H9 (cell line): ENCODE measurements at regions not wholly inside any gene's neighbourhood (a gene's known extent, or its start where the extent isn't known, plus 50 kb on each side); places are given as distances from the start of the nearest gene placed in this dataset.

Experiments used
- DNase-seq: peaks from one replicate; pipeline ENCODE4 v3.0.0-alpha.2; 2017
- H2AFZ ChIP-seq: one replicate; pipeline ENCODE4 v1.6.1; 2013; ENCODE audit warnings: mild to moderate bottlenecking, low read length, control low read depth, moderate library complexity
- H2AK5ac ChIP-seq: 2 replicates; pipeline ENCODE4 v1.6.1; 2013; ENCODE audit warnings: low read length, control low read depth, mixed read lengths; ENCODE audit not compliant: insufficient read length
- H2BK120ac ChIP-seq: one replicate; pipeline ENCODE4 v1.6.1; 2013; ENCODE audit warnings: low read depth, mild to moderate bottlenecking, low read length, control low read depth, inconsistent platforms; ENCODE audit not compliant: poor library complexity, severe bottlenecking
- H2BK12ac ChIP-seq: 2 replicates; pipeline ENCODE4 v1.6.1; 2013; ENCODE audit warnings: low read length, control low read depth, mixed read lengths, low read depth; ENCODE audit not compliant: insufficient read length
- H2BK15ac ChIP-seq: 2 replicates; pipeline ENCODE4 v1.6.1; 2013; ENCODE audit warnings: low read depth, low read length, control low read depth
- H2BK20ac ChIP-seq: one replicate; pipeline ENCODE4 v1.6.1; 2013; ENCODE audit warnings: low read depth, mild to moderate bottlenecking, low read length, control low read depth, inconsistent platforms; ENCODE audit not compliant: poor library complexity, severe bottlenecking
- H2BK5ac ChIP-seq: 2 replicates; pipeline ENCODE4 v1.6.1; 2013; ENCODE audit warnings: low read length, control low read depth, mixed read lengths; ENCODE audit not compliant: insufficient read length
- H3K14ac ChIP-seq: 2 replicates; pipeline ENCODE4 v1.6.1; 2013; ENCODE audit warnings: low read length, control low read depth; ENCODE audit not compliant: insufficient read depth
- H3K18ac ChIP-seq: 2 replicates; pipeline ENCODE4 v1.6.1; 2013; ENCODE audit warnings: low read depth, mild to moderate bottlenecking, mixed read lengths, low read length, control low read depth; ENCODE audit not compliant: insufficient read length
- H3K23ac ChIP-seq: 2 replicates; pipeline ENCODE4 v1.6.1; 2013; ENCODE audit warnings: low read length, control low read depth, mixed read lengths, low read depth; ENCODE audit not compliant: insufficient read length
- H3K23me2 ChIP-seq: 2 replicates; pipeline ENCODE4 v1.6.1; 2013; ENCODE audit warnings: low read depth, mild to moderate bottlenecking, mixed read lengths, low read length, control low read depth; ENCODE audit not compliant: insufficient read length, poor library complexity, severe bottlenecking
- H3K27ac ChIP-seq: 2 replicates; pipeline ENCODE4 v1.5.1; 2013; ENCODE audit warnings: low read length, control low read depth, mixed read lengths, low read depth; ENCODE audit not compliant: insufficient read length
- H3K27me3 ChIP-seq: 2 replicates; pipeline ENCODE4 v1.6.1; 2013; ENCODE audit warnings: low read length, control low read depth, inconsistent platforms; ENCODE audit not compliant: insufficient read depth
- H3K4ac ChIP-seq: 2 replicates; pipeline ENCODE4 v1.6.1; 2013; ENCODE audit warnings: low read depth, mild to moderate bottlenecking, control low read depth, inconsistent platforms, low read length, moderate library complexity
- H3K4me1 ChIP-seq: 2 replicates; pipeline ENCODE4 v1.6.1; 2013; ENCODE audit warnings: low read length, control low read depth, inconsistent platforms; ENCODE audit not compliant: insufficient read depth
- H3K4me2 ChIP-seq: 2 replicates; pipeline ENCODE4 v1.6.1; 2013; ENCODE audit warnings: low read length, control low read depth, mixed read lengths; ENCODE audit not compliant: insufficient read length, insufficient read depth
- H3K56ac ChIP-seq: 2 replicates; pipeline ENCODE4 v1.6.1; 2013; ENCODE audit warnings: low read depth, mild to moderate bottlenecking, mixed read lengths, low read length, control low read depth; ENCODE audit not compliant: insufficient read length
- H3K79me1 ChIP-seq: 2 replicates; pipeline ENCODE4 v1.6.1; 2013; ENCODE audit warnings: low read depth, mild to moderate bottlenecking, moderate library complexity, low read length, control low read depth, inconsistent platforms; ENCODE audit not compliant: insufficient read depth, poor library complexity, severe bottlenecking
- H3K79me2 ChIP-seq: 2 replicates; pipeline ENCODE4 v1.6.1; 2013; ENCODE audit warnings: low read length, control low read depth, inconsistent platforms; ENCODE audit not compliant: insufficient read depth
- H3K9ac ChIP-seq: 2 replicates; pipeline ENCODE4 v1.6.1; 2013; ENCODE audit warnings: low read length, control low read depth, mixed read lengths; ENCODE audit not compliant: insufficient read length; ENCODE audit errors: extremely low read depth
- H3K9me3 ChIP-seq: one replicate; pipeline ENCODE4 v1.6.1; 2013; ENCODE audit warnings: low read depth, low read length, inconsistent platforms; ENCODE audit not compliant: control insufficient read depth
- H3T11ph ChIP-seq: one replicate; pipeline ENCODE4 v1.6.1; 2013; ENCODE audit warnings: mild to moderate bottlenecking, low read length, control low read depth, inconsistent platforms
- H4K20me1 ChIP-seq: one replicate; pipeline ENCODE4 v1.6.1; 2013; ENCODE audit not compliant: control insufficient read depth, insufficient read length, insufficient read depth
- H4K5ac ChIP-seq: 2 replicates; pipeline ENCODE4 v1.6.1; 2013; ENCODE audit warnings: low read depth, mild to moderate bottlenecking, mixed read lengths, low read length, control low read depth; ENCODE audit not compliant: insufficient read length
- H4K8ac ChIP-seq: replicated peaks from 2 replicates; pipeline ENCODE4 v1.6.1; 2013; ENCODE audit warnings: low read length, control low read depth, mixed read lengths, low read depth; ENCODE audit not compliant: insufficient read length
- H4K91ac ChIP-seq: 2 replicates; pipeline ENCODE4 v1.6.1; 2013; ENCODE audit warnings: low read depth, mild to moderate bottlenecking, moderate library complexity, mixed read lengths, low read length, control low read depth; ENCODE audit not compliant: insufficient read length
- H3K27ac Mint-ChIP-seq, 3 experiments: 2 replicates in 2 of 3; 3 replicates in 1 of 3; pipeline ENCODE4 v1.8.0; 2020 to 2021; ENCODE audit warnings: mixed read lengths in 3 of 3, mild to moderate bottlenecking in 1 of 3, moderate library complexity in 1 of 3
- H3K27me3 Mint-ChIP-seq: 2 replicates; pipeline ENCODE4 v1.8.0; 2021; ENCODE audit warnings: low read depth, mild to moderate bottlenecking, moderate library complexity, mixed read lengths
- H3K36me3 Mint-ChIP-seq, 3 experiments: 2 replicates in 2 of 3; 3 replicates in 1 of 3; pipeline ENCODE4 v1.8.0; 2020 to 2021; ENCODE audit warnings: low read depth in 3 of 3, mixed read lengths in 3 of 3; ENCODE audit not compliant: insufficient read depth in 1 of 3
- H3K4me1 Mint-ChIP-seq, 2 experiments: 2 replicates each; pipeline ENCODE4 v1.8.0; 2020; ENCODE audit warnings: mixed read lengths in 2 of 2
- H3K4me3 Mint-ChIP-seq, 2 experiments: 2 replicates in 1 of 2; 3 replicates in 1 of 2; pipeline ENCODE4 v1.8.0; 2020 to 2021; ENCODE audit warnings: mild to moderate bottlenecking in 2 of 2, mixed read lengths in 2 of 2, moderate library complexity in 1 of 2
- H3K9me3 Mint-ChIP-seq, 2 experiments: 2 replicates in 1 of 2; 3 replicates in 1 of 2; pipeline ENCODE4 v1.8.0; 2020; ENCODE audit warnings: mild to moderate bottlenecking in 2 of 2, mixed read lengths in 2 of 2, moderate library complexity in 1 of 2
- CTCF ChIP-seq: fragments of 200-600 bp; sonication (generic); conservative IDR thresholded peaks from 3 replicates; pipeline ENCODE4 v1.8.0; 2021; ENCODE audit warnings: antibody characterized with exemption, mild to moderate bottlenecking
- WGBS: extraction: QIAGEN DNeasy Blood & Tissue Kit; methylation state at CpG from one replicate; pipeline ENCODE4 v1.1.7; 2013; ENCODE audit warnings: missing lambda C conversion rate, low lambda C conversion rate, mixed read lengths; ENCODE audit not compliant: insufficient read length; ENCODE audit errors: extremely low coverage; 5-methylcytosine and 5-hydroxymethylcytosine counted together

DNA sequence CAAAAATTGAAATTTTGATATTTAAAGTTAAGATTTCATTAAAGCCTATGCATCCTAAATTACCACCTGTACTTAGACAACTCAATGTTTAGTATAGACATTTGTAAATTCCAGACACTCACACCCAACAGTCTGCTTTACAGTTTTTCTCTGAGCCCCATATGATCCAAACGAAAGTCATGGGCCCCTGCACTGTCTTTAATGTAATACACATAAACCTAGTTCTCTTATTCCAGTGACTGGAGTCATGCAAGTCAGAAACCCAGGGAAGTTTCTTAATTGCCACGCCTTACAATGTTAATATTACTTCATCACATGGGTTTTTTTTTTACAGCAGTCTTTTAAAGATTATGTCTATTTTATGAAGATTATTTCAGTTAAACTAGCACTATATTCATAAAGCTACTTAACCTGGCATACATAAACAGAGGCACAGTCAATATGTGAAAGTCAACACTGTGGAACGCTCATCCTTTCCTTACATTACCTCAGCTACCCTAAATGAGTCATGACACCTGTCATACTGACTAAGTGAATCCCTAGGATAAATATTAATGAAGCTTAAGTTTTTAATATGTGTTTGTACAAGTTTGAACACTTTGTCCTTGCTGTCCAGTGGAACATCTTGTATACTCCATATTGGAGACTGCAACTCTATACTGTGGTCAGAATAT is 67.7 kb upstream of the H2AZ1 start:
- no peak overlapping the region for H2BK120ac ChIP-seq
- H3K18ac ChIP-seq: no peak overlapping the region
- no peak overlapping the region for H2BK15ac ChIP-seq
- Mint-ChIP-seq H3K36me3 (peaks cover 2 to 15% (median 4%) of the 10 kb centered on the region in 3 experiments; a peak in 4 of 7 replicates), H3K27ac (no peak overlapping the region), H3K27me3 (no peaks in the 10 kb centered on the region), H3K4me3 (no peak overlapping the region), H3K9me3 (peaks cover 5 to 13% of the 10 kb centered on the region in 2 experiments; a peak in 4 of 5 replicates), H3K4me1 (peaks cover 4 to 5% of the 10 kb centered on the region in 2 experiments)
- H3K27ac ChIP-seq: no peak overlapping the region
- H2BK12ac ChIP-seq: no peak overlapping the region
- no peak overlapping the region for H3T11ph ChIP-seq
- no peak overlapping the region for H2AK5ac ChIP-seq
- no peak overlapping the region for H3K4me2 ChIP-seq
- WGBS: no CpG with 5 or more reads among the region's 3 CpGs
- no peak overlapping the region for H2AFZ ChIP-seq
- H3K4me1 ChIP-seq: no peaks in the 10 kb centered on the region
- DNase-seq: no peak
- H3K4ac ChIP-seq: no peak overlapping the region
- H4K8ac ChIP-seq: no peak overlapping the region
- H3K14ac ChIP-seq: no peak overlapping the region
- no peak overlapping the region for H4K5ac ChIP-seq
- no peaks in the 10 kb centered on the region for H4K20me1 ChIP-seq
- H3K23me2 ChIP-seq: no peaks in the 10 kb centered on the region
- H3K56ac ChIP-seq: no peak overlapping the region
- no peak overlapping the region for H4K91ac ChIP-seq
- H3K27me3 ChIP-seq: no peaks in the 10 kb centered on the region
- no peak overlapping the region for H3K9ac ChIP-seq
- H3K23ac ChIP-seq: no peak overlapping the region
- H3K79me1 ChIP-seq: no peaks in the 10 kb centered on the region
- no peak overlapping the region for H2BK5ac ChIP-seq
- TF ChIP-seq CTCF: no peak
- H3K79me2 ChIP-seq: no peaks in the 10 kb centered on the region
- H3K9me3 ChIP-seq: no peaks in the 10 kb centered on the region
- no peak overlapping the region for H2BK20ac ChIP-seq
